Stimulated activated CD8-positive, alpha-beta memory T cell treated with anti-CD3 and anti-CD28 coated beads, Interleukin-12 subunit alpha, Interleukin-12 subunit beta, amount 100 ng/mL, for 24 hours (primary cell): ENCODE measurements at regions not wholly inside any gene's neighbourhood (a gene's known extent, or its start where the extent isn't known, plus 50 kb on each side); places are given as distances from the start of the nearest gene placed in this dataset.

Experiments
- DNase-seq: peaks from one replicate; pipeline ENCODE4 v3.0.0-alpha.2; 2020; ENCODE audit errors: extremely low read depth

- no peak for DNase-seq
Measured at GRCh38 chr14:101449114-101449513, 112.2 kb upstream of the DIO3 start.

- DNase-seq, result no peak
Measured at GRCh38 chr14:101451166-101451565, 110.1 kb upstream of the DIO3 start.

DNA sequence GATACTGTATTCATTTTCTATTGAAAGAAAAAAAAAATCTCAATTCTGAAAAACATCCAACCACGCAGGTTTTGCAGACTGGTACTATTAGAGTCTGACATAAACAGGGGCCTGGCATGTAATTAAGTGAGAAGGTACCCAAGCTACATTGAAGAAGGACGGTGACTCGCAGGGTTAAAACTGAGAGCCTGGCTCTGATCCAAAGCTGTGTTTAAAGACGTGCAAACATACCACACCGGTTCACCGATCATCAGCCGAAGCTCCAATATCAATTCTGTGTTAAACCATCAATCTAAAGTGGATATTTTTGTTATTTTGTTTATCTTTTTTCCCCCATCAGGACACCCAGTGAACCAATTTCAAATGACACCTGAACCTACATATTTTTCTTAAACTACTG lies 108.1 kb upstream of the DIO3 start:
- no peak for DNase-seq

DNA sequence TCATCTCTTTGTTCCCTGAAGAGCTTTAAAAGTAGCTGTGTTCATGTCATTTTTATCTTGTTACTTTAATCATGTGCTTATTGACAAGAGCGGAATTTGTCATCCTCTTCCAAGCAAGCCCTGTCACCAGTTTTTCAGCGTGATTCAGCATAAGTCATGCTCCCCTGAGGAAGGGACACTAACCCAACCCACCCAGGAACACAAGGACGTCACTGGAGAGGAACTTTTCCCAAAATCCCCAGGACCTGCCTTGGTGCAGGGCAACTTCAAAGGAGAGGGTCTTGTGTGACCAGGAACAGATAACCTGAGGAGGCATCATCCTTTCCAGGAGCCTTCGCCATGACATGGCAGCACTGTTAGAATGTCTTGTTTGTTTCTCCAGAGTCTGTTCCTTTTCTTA lies 107.1 kb upstream of the DIO3 start:
- DNase-seq, result no peak

GRCh38 chr14:101456246-101457175 lies 104.8 kb upstream of the DIO3 start:
- no peak for DNase-seq

GRCh38 chr14:101457301-101457935 lies 103.9 kb upstream of the DIO3 start:
- no peak for DNase-seq

GRCh38 chr14:101457936-101458740 lies 103.2 kb upstream of the DIO3 start:
- DNase-seq, result no peak

DNA sequence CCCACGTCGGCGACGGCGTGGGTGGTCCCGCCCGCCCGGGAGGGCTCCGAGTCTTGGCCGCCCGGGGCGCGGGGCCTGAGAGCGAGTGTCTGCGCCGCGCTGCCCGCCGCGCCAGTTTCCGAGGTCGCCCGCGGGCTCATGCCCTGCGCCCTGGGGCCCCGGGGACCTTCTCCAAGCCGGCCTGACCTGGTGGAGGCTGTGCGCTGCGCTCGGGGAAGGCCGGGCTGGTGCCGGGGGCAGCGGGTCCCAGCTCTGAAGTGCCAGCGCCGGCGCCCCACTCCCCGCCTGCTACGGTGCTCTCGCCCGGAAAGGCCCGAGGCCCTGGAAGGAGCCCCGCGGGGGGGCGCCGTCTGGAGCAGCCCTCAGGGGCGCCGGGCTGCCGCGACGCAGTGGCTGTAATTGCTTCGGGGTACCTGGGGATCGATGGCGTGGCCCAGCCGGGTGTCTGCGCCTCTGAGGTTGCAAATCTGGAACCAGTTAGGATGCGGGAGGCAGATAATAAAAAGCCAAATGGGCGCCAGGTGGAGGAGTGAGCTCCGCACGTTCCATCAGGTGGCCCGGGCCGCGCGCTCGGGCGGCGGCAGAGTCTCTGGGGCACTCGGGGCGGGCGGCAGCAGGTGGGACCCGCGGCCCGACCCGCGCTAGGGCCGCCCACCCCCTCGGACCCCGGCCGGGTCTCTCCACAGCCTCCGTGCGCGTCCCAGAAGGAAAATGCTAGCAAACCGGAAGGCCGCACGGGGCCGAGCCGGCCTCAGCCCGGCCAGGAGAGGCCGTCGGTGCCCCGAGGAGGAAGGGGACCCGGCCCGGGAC lies 102.3 kb upstream of the DIO3 start:
- DNase-seq, result no peak

GRCh38 chr14:101459551-101459900 lies 101.8 kb upstream of the DIO3 start:
- DNase-seq, result no peak

GRCh38 chr14:101460521-101460920 lies 100.8 kb upstream of the DIO3 start:
- no peak for DNase-seq

GRCh38 chr14:101460986-101461750 lies 100.1 kb upstream of the DIO3 start:
- no peak for DNase-seq

DNA sequence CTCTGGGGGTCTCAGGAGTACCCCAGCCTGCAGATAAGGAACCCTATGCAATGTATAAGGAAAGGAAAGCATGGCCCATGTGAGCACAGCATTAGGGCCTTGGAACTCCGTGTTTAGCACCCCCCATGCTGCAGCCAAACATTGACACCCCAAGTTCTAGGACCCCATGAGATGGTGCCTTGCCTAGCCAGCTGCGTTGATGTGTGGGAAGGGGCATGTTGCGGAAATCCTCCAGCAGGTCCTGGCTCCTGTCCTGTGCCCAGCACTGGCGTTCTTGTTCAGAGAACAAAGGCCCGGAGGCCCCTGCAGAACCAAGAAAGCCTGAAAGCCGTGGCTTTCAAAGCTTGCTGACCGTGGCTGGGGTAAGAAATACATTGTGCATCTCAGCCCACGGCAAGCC lies 99.4 kb upstream of the DIO3 start:
- no peak for DNase-seq

- DNase-seq, result no peak
Measured at GRCh38 chr14:101462726-101463565, 98.3 kb upstream of the DIO3 start.

- DNase-seq, result no peak
Measured at GRCh38 chr14:101463566-101464171, 97.6 kb upstream of the DIO3 start.

GRCh38 chr14:101464310-101464983 lies 96.8 kb upstream of the DIO3 start:
- DNase-seq, result no peak

GRCh38 chr14:101464984-101465794 lies 96.1 kb upstream of the DIO3 start:
- DNase-seq, result no peak

GRCh38 chr14:101465795-101466448 lies 95.4 kb upstream of the DIO3 start:
- DNase-seq, result no peak
